Neutrophil (primary cell): ENCODE measurements at regions not wholly inside any gene's neighbourhood (a gene's known extent, or its start where the extent isn't known, plus 50 kb on each side); places are given as distances from the start of the nearest gene placed in this dataset.

Source experiments
- H3K27ac ChIP-seq: fragments of 200-600 bp; sonication (generic); 2 replicates; pipeline ENCODE4 v1.5.1; 2016; ENCODE audit warnings: mild to moderate bottlenecking, moderate library complexity
- H3K27me3 ChIP-seq: fragments of 200-600 bp; sonication (generic); 2 replicates; pipeline ENCODE4 v1.6.0; 2016; ENCODE audit warnings: mild to moderate bottlenecking
- H3K36me3 ChIP-seq: fragments of 200-600 bp; sonication (generic); 2 replicates; pipeline ENCODE4 v1.5.1; 2017
- H3K4me1 ChIP-seq, 2 experiments: fragments of 200-600 bp in 1 of 2; sonication (generic) in 1 of 2; 1 replicate in 1 of 2; 2 replicates in 1 of 2; pipeline versions ENCODE4 v1.5.1 to v1.6.1; 2013 to 2016; ENCODE audit warnings: low read depth in 1 of 2, low read length in 1 of 2, mild to moderate bottlenecking in 1 of 2, moderate library complexity in 1 of 2; ENCODE audit not compliant: control insufficient read depth in 1 of 2, insufficient read depth in 1 of 2
- H3K4me3 ChIP-seq, 2 experiments: fragments of 200-600 bp in 1 of 2; sonication (generic) in 1 of 2; 1 replicate in 1 of 2; 2 replicates in 1 of 2; pipeline ENCODE4 v1.5.1; 2013 to 2016; ENCODE audit warnings: low read depth in 1 of 2, low read length in 1 of 2, mild to moderate bottlenecking in 1 of 2, moderate library complexity in 1 of 2
- H3K9me3 ChIP-seq: fragments of 200-600 bp; sonication (generic); 2 replicates; pipeline ENCODE4 v1.5.1; 2016
- CTCF ChIP-seq: fragments of 200-600 bp; sonication (generic); IDR thresholded peaks from 2 replicates; pipeline ENCODE4 v1.5.1; 2016; ENCODE audit warnings: antibody characterized with exemption

- H3K9me3 ChIP-seq = no peaks in the 10 kb centered on the region
- TF ChIP-seq CTCF = no peak
- H3K36me3 ChIP-seq = no peaks in the 10 kb centered on the region
- H3K4me1 ChIP-seq = no peaks in the 10 kb centered on the region
- no peak overlapping the region for H3K27ac ChIP-seq
- H3K27me3 ChIP-seq = no peaks in the 10 kb centered on the region
- H3K4me3 ChIP-seq = no peak overlapping the region
These were observed 295.8 kb downstream of the GBA3 start for GRCh38 chr4:22988526-22988925.

GRCh38 chr4:22987870-22988269 is 295.1 kb downstream of the GBA3 start:
- no peaks in the 10 kb centered on the region for H3K27me3 ChIP-seq
- H3K36me3 ChIP-seq = no peaks in the 10 kb centered on the region
- no peaks in the 10 kb centered on the region for H3K4me1 ChIP-seq
- no peak overlapping the region for H3K27ac ChIP-seq
- H3K9me3 ChIP-seq = no peaks in the 10 kb centered on the region
- no peak overlapping the region for H3K4me3 ChIP-seq
- no peak for TF ChIP-seq CTCF

GRCh38 chr4:22986881-22987280 is 294.1 kb downstream of the GBA3 start:
- no peaks in the 10 kb centered on the region for H3K36me3 ChIP-seq
- H3K27ac ChIP-seq = no peak overlapping the region
- no peak overlapping the region for H3K4me3 ChIP-seq
- no peaks in the 10 kb centered on the region for H3K4me1 ChIP-seq
- H3K27me3 ChIP-seq = no peaks in the 10 kb centered on the region
- no peak for TF ChIP-seq CTCF
- no peaks in the 10 kb centered on the region for H3K9me3 ChIP-seq

- Histone ChIP-seq H3K27me3 (no peaks in the 10 kb centered on the region), H3K9me3 (no peaks in the 10 kb centered on the region), H3K27ac (no peak overlapping the region), H3K36me3 (no peaks in the 10 kb centered on the region), H3K4me3 (no peak overlapping the region), H3K4me1 (no peaks in the 10 kb centered on the region)
- no peak for TF ChIP-seq CTCF
These were observed 293.5 kb downstream of the GBA3 start for GRCh38 chr4:22986262-22986661.

GRCh38 chr4:22984390-22984789 is 291.7 kb downstream of the GBA3 start:
- no peaks in the 10 kb centered on the region for H3K9me3 ChIP-seq
- H3K27me3 ChIP-seq = no peaks in the 10 kb centered on the region
- TF ChIP-seq CTCF = no peak
- no peak overlapping the region for H3K4me3 ChIP-seq
- H3K4me1 ChIP-seq = no peaks in the 10 kb centered on the region
- no peaks in the 10 kb centered on the region for H3K36me3 ChIP-seq
- no peak overlapping the region for H3K27ac ChIP-seq

- H3K27me3 ChIP-seq = no peaks in the 10 kb centered on the region
- no peak for TF ChIP-seq CTCF
- no peaks in the 10 kb centered on the region for H3K4me1 ChIP-seq
- no peaks in the 10 kb centered on the region for H3K9me3 ChIP-seq
- no peaks in the 10 kb centered on the region for H3K36me3 ChIP-seq
- no peak overlapping the region for H3K27ac ChIP-seq
- H3K4me3 ChIP-seq = no peak overlapping the region
These were observed 285.9 kb downstream of the GBA3 start for GRCh38 chr4:22978656-22979055.
